Mesendoderm (in vitro differentiated cells): ENCODE measurements at regions not wholly inside any gene's neighbourhood (a gene's known extent, or its start where the extent isn't known, plus 50 kb on each side); places are given as distances from the start of the nearest gene placed in this dataset.

Source experiments
- DNase-seq: peaks from one replicate; pipeline ENCODE4 v3.0.0; 2013
- H2AK5ac ChIP-seq: 2 replicates; pipeline ENCODE4 v1.6.1; 2013; ENCODE audit warnings: low read length, inconsistent platforms
- H2BK120ac ChIP-seq: 2 replicates; pipeline ENCODE4 v1.6.1; 2013; ENCODE audit warnings: low read depth, mild to moderate bottlenecking, low read length, moderate library complexity, mixed read lengths
- H2BK15ac ChIP-seq: replicated peaks from 2 replicates; pipeline ENCODE4 v1.6.1; 2013; ENCODE audit warnings: low read depth, mild to moderate bottlenecking, moderate library complexity
- H2BK5ac ChIP-seq: 2 replicates; pipeline ENCODE4 v1.6.1; 2013; ENCODE audit warnings: low read length, inconsistent platforms
- H3K18ac ChIP-seq: 2 replicates; pipeline ENCODE4 v1.6.1; 2013; ENCODE audit warnings: mild to moderate bottlenecking, low read length, mixed read lengths
- H3K23ac ChIP-seq: one replicate; pipeline ENCODE4 v1.6.1; 2013; ENCODE audit warnings: low read length
- H3K27ac ChIP-seq: 2 replicates; pipeline ENCODE4 v1.5.1; 2013; ENCODE audit warnings: low read depth, mild to moderate bottlenecking, inconsistent platforms, low read length, moderate library complexity
- H3K27me3 ChIP-seq: 2 replicates; pipeline ENCODE4 v1.6.1; 2013; ENCODE audit warnings: low read length, control low read depth, mild to moderate bottlenecking, inconsistent platforms; ENCODE audit not compliant: insufficient read depth, poor library complexity
- H3K36me3 ChIP-seq: 2 replicates; pipeline ENCODE4 v1.6.1; 2013; ENCODE audit warnings: low read length, inconsistent platforms; ENCODE audit not compliant: control insufficient read depth, insufficient read depth
- H3K4ac ChIP-seq: one replicate; pipeline ENCODE4 v1.6.1; 2013; ENCODE audit warnings: low read depth, mild to moderate bottlenecking, low read length, moderate library complexity
- H3K4me1 ChIP-seq: 2 replicates; pipeline ENCODE4 v1.6.1; 2013; ENCODE audit warnings: low read depth, low read length, inconsistent platforms; ENCODE audit not compliant: control insufficient read depth
- H3K4me2 ChIP-seq: 2 replicates; pipeline ENCODE4 v1.6.1; 2013; ENCODE audit warnings: low read length
- H3K4me3 ChIP-seq: 2 replicates; pipeline ENCODE4 v1.5.1; 2013; ENCODE audit warnings: mild to moderate bottlenecking, low read length
- H3K56ac ChIP-seq: one replicate; pipeline ENCODE4 v1.6.1; 2013; ENCODE audit warnings: low read length
- H3K79me1 ChIP-seq: 2 replicates; pipeline ENCODE4 v1.6.1; 2013; ENCODE audit warnings: low read length, inconsistent platforms
- H3K79me2 ChIP-seq: 2 replicates; pipeline ENCODE4 v1.6.1; 2013; ENCODE audit warnings: mild to moderate bottlenecking, low read length; ENCODE audit not compliant: control insufficient read depth, insufficient read depth
- H3K9ac ChIP-seq: 2 replicates; pipeline ENCODE4 v1.6.1; 2013; ENCODE audit warnings: low read length, inconsistent platforms
- H4K5ac ChIP-seq: one replicate; pipeline ENCODE4 v1.6.1; 2013; ENCODE audit warnings: low read length
- H4K8ac ChIP-seq: one replicate; pipeline ENCODE4 v1.6.1; 2013; ENCODE audit warnings: low read depth, mild to moderate bottlenecking, control low read depth, low read length, moderate library complexity
- WGBS: extraction: QIAGEN DNeasy Blood & Tissue Kit; methylation state at CpG from one replicate; pipeline ENCODE4 v1.1.7; 2013; ENCODE audit warnings: low lambda C conversion rate, missing lambda C conversion rate; ENCODE audit not compliant: insufficient coverage; ENCODE audit errors: extremely low coverage; 5-methylcytosine and 5-hydroxymethylcytosine counted together

- H2BK5ac ChIP-seq = no peak overlapping the region
- H4K5ac ChIP-seq = no peak overlapping the region
- H3K4me3 ChIP-seq = no peak overlapping the region
- no CpG with 5 or more reads among the region's 9 CpGs for WGBS
- H3K36me3 ChIP-seq = no peaks in the 10 kb centered on the region
- no peak overlapping the region for H2AK5ac ChIP-seq
- H3K9ac ChIP-seq = no peak overlapping the region
- no peak overlapping the region for H3K56ac ChIP-seq
- no peaks in the 10 kb centered on the region for H3K4me1 ChIP-seq
- H3K79me1 ChIP-seq = no peaks in the 10 kb centered on the region
- no peak overlapping the region for H3K18ac ChIP-seq
- H2BK15ac ChIP-seq = no peak overlapping the region
- no peaks in the 10 kb centered on the region for H3K79me2 ChIP-seq
- DNase-seq = no peak
- H3K23ac ChIP-seq = no peak overlapping the region
- H3K27ac ChIP-seq = no peak overlapping the region
- no peak overlapping the region for H4K8ac ChIP-seq
- no peak overlapping the region for H3K4ac ChIP-seq
- H2BK120ac ChIP-seq = no peak overlapping the region
- no peaks in the 10 kb centered on the region for H3K27me3 ChIP-seq
- H3K4me2 ChIP-seq = no peak overlapping the region
Measured at GRCh38 chr14:49206828-49207227, 379.4 kb downstream of the RPS29 start.

- H4K8ac ChIP-seq = no peak overlapping the region
- H2BK120ac ChIP-seq = no peak overlapping the region
- H3K4me2 ChIP-seq = no peak overlapping the region
- H2BK15ac ChIP-seq = no peak overlapping the region
- H4K5ac ChIP-seq = no peak overlapping the region
- H3K23ac ChIP-seq = no peak overlapping the region
- H3K4ac ChIP-seq = no peak overlapping the region
- no peaks in the 10 kb centered on the region for H3K79me2 ChIP-seq
- no CpG with 5 or more reads among the region's 2 CpGs for WGBS
- no peak overlapping the region for H3K9ac ChIP-seq
- DNase-seq = no peak
- H3K79me1 ChIP-seq = no peaks in the 10 kb centered on the region
- H3K18ac ChIP-seq = no peak overlapping the region
- no peaks in the 10 kb centered on the region for H3K27me3 ChIP-seq
- H2BK5ac ChIP-seq = no peak overlapping the region
- no peak overlapping the region for H2AK5ac ChIP-seq
- no peak overlapping the region for H3K4me3 ChIP-seq
- H3K27ac ChIP-seq = no peak overlapping the region
- H3K4me1 ChIP-seq = no peaks in the 10 kb centered on the region
- H3K36me3 ChIP-seq = no peaks in the 10 kb centered on the region
- no peak overlapping the region for H3K56ac ChIP-seq
Measured at GRCh38 chr14:49203676-49204075, 382.5 kb downstream of the RPS29 start.

GRCh38 chr14:49199159-49199558 is 387.0 kb downstream of the RPS29 start:
- Histone ChIP-seq H2AK5ac (no peak overlapping the region), H3K18ac (no peak overlapping the region), H3K4me3 (no peak overlapping the region), H3K56ac (no peak overlapping the region), H3K79me2 (no peaks in the 10 kb centered on the region), H2BK5ac (no peak overlapping the region), H3K4ac (no peak overlapping the region), H4K8ac (no peak overlapping the region), H2BK120ac (no peak overlapping the region), H4K5ac (no peak overlapping the region), H3K4me1 (no peaks in the 10 kb centered on the region), H3K27me3 (no peaks in the 10 kb centered on the region), H3K9ac (no peak overlapping the region), H3K23ac (no peak overlapping the region), H3K27ac (no peak overlapping the region), H3K4me2 (no peak overlapping the region), H3K36me3 (no peaks in the 10 kb centered on the region), H2BK15ac (no peak overlapping the region), H3K79me1 (no peaks in the 10 kb centered on the region)
- WGBS = no CpG with 5 or more reads among the region's 4 CpGs
- DNase-seq = no peak

GRCh38 chr14:49196327-49196726 is 389.9 kb downstream of the RPS29 start:
- DNase-seq = no peak
- no peaks in the 10 kb centered on the region for H3K27me3 ChIP-seq
- no peak overlapping the region for H2BK120ac ChIP-seq
- H3K4me1 ChIP-seq = no peaks in the 10 kb centered on the region
- no peaks in the 10 kb centered on the region for H3K79me2 ChIP-seq
- H2AK5ac ChIP-seq = no peak overlapping the region
- no peak overlapping the region for H2BK5ac ChIP-seq
- H4K5ac ChIP-seq = no peak overlapping the region
- no peaks in the 10 kb centered on the region for H3K36me3 ChIP-seq
- H3K27ac ChIP-seq = no peak overlapping the region
- no peak overlapping the region for H3K4ac ChIP-seq
- H2BK15ac ChIP-seq = no peak overlapping the region
- H3K4me2 ChIP-seq = no peak overlapping the region
- no peak overlapping the region for H3K18ac ChIP-seq
- H3K9ac ChIP-seq = no peak overlapping the region
- no peak overlapping the region for H3K23ac ChIP-seq
- no CpG with 5 or more reads among the region's 1 CpG for WGBS
- H4K8ac ChIP-seq = no peak overlapping the region
- H3K79me1 ChIP-seq = no peaks in the 10 kb centered on the region
- H3K4me3 ChIP-seq = no peak overlapping the region
- H3K56ac ChIP-seq = no peak overlapping the region

- H3K27ac ChIP-seq = no peak overlapping the region
- H3K23ac ChIP-seq = no peak overlapping the region
- no peaks in the 10 kb centered on the region for H3K79me1 ChIP-seq
- no peak overlapping the region for H2AK5ac ChIP-seq
- H3K18ac ChIP-seq = no peak overlapping the region
- no peak for DNase-seq
- H4K8ac ChIP-seq = no peak overlapping the region
- no peaks in the 10 kb centered on the region for H3K79me2 ChIP-seq
- H3K4me1 ChIP-seq = no peaks in the 10 kb centered on the region
- no peak overlapping the region for H3K4me3 ChIP-seq
- no peaks in the 10 kb centered on the region for H3K27me3 ChIP-seq
- H2BK5ac ChIP-seq = no peak overlapping the region
- H3K4me2 ChIP-seq = no peak overlapping the region
- H4K5ac ChIP-seq = no peak overlapping the region
- WGBS = no CpG with 5 or more reads among the region's 2 CpGs
- H3K4ac ChIP-seq = no peak overlapping the region
- no peaks in the 10 kb centered on the region for H3K36me3 ChIP-seq
- no peak overlapping the region for H2BK15ac ChIP-seq
- H3K56ac ChIP-seq = no peak overlapping the region
- no peak overlapping the region for H3K9ac ChIP-seq
- H2BK120ac ChIP-seq = no peak overlapping the region
Measured at GRCh38 chr14:49194067-49194466, 392.1 kb downstream of the RPS29 start.

GRCh38 chr14:49193332-49194065 is 392.7 kb downstream of the RPS29 start:
- H3K4me3 ChIP-seq = no peak overlapping the region
- H3K4me1 ChIP-seq = no peaks in the 10 kb centered on the region
- no peak overlapping the region for H4K5ac ChIP-seq
- no peak overlapping the region for H3K4ac ChIP-seq
- H3K27me3 ChIP-seq = no peaks in the 10 kb centered on the region
- no peak overlapping the region for H3K23ac ChIP-seq
- H2BK5ac ChIP-seq = no peak overlapping the region
- no peaks in the 10 kb centered on the region for H3K79me1 ChIP-seq
- no peak overlapping the region for H3K4me2 ChIP-seq
- no peaks in the 10 kb centered on the region for H3K36me3 ChIP-seq
- no peak overlapping the region for H2BK15ac ChIP-seq
- H4K8ac ChIP-seq = no peak overlapping the region
- H3K9ac ChIP-seq = no peak overlapping the region
- no peak for DNase-seq
- no peak overlapping the region for H3K56ac ChIP-seq
- H2BK120ac ChIP-seq = no peak overlapping the region
- H3K79me2 ChIP-seq = no peaks in the 10 kb centered on the region
- no peak overlapping the region for H3K27ac ChIP-seq
- WGBS = no CpG with 5 or more reads among the region's 7 CpGs
- H3K18ac ChIP-seq = no peak overlapping the region
- H2AK5ac ChIP-seq = no peak overlapping the region
